Adrenal gland (tissue), 9 donors: ENCODE measurements at regions not wholly inside any gene's neighbourhood (a gene's known extent, or its start where the extent isn't known, plus 50 kb on each side); places are given as distances from the start of the nearest gene placed in this dataset.

Source experiments
- DNase-seq, 7 donors: peaks; one replicate each; pipeline ENCODE4 v3.0.0-alpha.2; 2019 to 2020
- H3K27ac ChIP-seq, 5 donors: fragments of 200-600 bp; sonication (generic) in 4 of 5; 1 replicate in 3 of 5; 2 replicates in 2 of 5; pipeline versions ENCODE4 v1.5.1 to v1.8.0; 2016 to 2020; ENCODE audit warnings: mild to moderate bottlenecking in 1 of 5
- H3K27me3 ChIP-seq: fragments of 200-600 bp; 2 replicates; pipeline ENCODE4 v1.8.0; 2021
- H3K36me3 ChIP-seq, 2 donors: fragments of 200-600 bp; replicated peaks in 1 of 2; 1 replicate in 1 of 2; 2 replicates in 1 of 2; pipeline versions ENCODE4 v1.5.1 to v1.8.0; 2018 to 2022
- H3K4me1 ChIP-seq, 2 donors: fragments of 200-600 bp; replicated peaks in 1 of 2; 1 replicate in 1 of 2; 2 replicates in 1 of 2; pipeline versions ENCODE4 v1.5.1 to v1.8.0; 2018 to 2021
- H3K4me3 ChIP-seq, 4 donors: fragments of 200-600 bp; sonication (generic) in 3 of 4; one replicate each; pipeline ENCODE4 v1.5.1; 2016 to 2018
- H3K9me3 ChIP-seq, 3 donors: fragments of 200-600 bp; sonication (generic) in 1 of 3; replicated peaks in 1 of 3; 1 replicate in 2 of 3; 2 replicates in 1 of 3; pipeline versions ENCODE4 v1.5.1 to v1.8.0; 2016 to 2021
- CTCF ChIP-seq, 6 experiments: fragments of 450-650 bp in 4 of 6; fragments of 200-600 bp in 2 of 6; sonication (generic) in 1 of 6; IDR thresholded peaks; 1 replicate in 5 of 6; 2 replicates in 1 of 6; pipeline versions ENCODE4 v1.5.1 to v1.8.0; 2016 to 2021; ENCODE audit warnings: antibody characterized with exemption in 6 of 6, mild to moderate bottlenecking in 2 of 6, moderate library complexity in 1 of 6
- POLR2A ChIP-seq, 2 donors: fragments of 450-650 bp; IDR thresholded peaks; one replicate each; pipeline ENCODE4 v1.6.1; 2017; ENCODE audit warnings: antibody characterized with exemption in 2 of 2, mild to moderate bottlenecking in 2 of 2, moderate library complexity in 1 of 2
- WGBS, 4 donors: extraction: QIAGEN DNeasy Blood & Tissue Kit in 2 of 4; methylation state at CpG; one replicate each; pipeline versions ENCODE4 v1.1.5 to v1.1.7; 2013 to 2017; 5-methylcytosine and 5-hydroxymethylcytosine counted together
- intact Hi-C, 2 donors: fragments of 100-400 bp; cut with DNase I; formaldehyde crosslinking; loops; one replicate each; pipeline versions ENCODE4 v1.14.1 to v1.15.0; 2022 to 2023
- donor health status: healthy with polysubstance abuse.
- donor health status: Bipolar disorder and iron deficiency.
- donor health status: DM: yes; HTN: yes; CAD: no.
- donor health status: DM: no; HTN: no; CAD: no.
- donor health status: DM: no; HTN: no; CAD: no.

GRCh38 chr20:61045091-61045490 lies 207.0 kb upstream of the CDH4 start:
- H3K27me3 ChIP-seq = no peaks in the 10 kb centered on the region
- TF ChIP-seq CTCF (IDR thresholded peaks at IDR 0.05) (no peak), POLR2A (IDR thresholded peaks at IDR 0.05) (no peak)
- DNase-seq = no peak
- H3K27ac ChIP-seq = no peak overlapping the region
- H3K4me3 ChIP-seq = no peak overlapping the region
- 88 to 97% (median 93%) methylated on average over 1 of the region's 1 CpG for WGBS, 4 donors
- H3K9me3 ChIP-seq = no peaks in the 10 kb centered on the region
- intact Hi-C loops = no loop called here
- H3K36me3 ChIP-seq = no peaks in the 10 kb centered on the region
- H3K4me1 ChIP-seq = no peaks in the 10 kb centered on the region

- H3K4me1 ChIP-seq = no peaks in the 10 kb centered on the region
- H3K9me3 ChIP-seq = no peaks in the 10 kb centered on the region
- no peaks in the 10 kb centered on the region for H3K27me3 ChIP-seq
- no peak for DNase-seq
- H3K27ac ChIP-seq = no peak overlapping the region
- no peak overlapping the region for H3K4me3 ChIP-seq
- intact Hi-C loops = no loop called here
- TF ChIP-seq POLR2A (IDR thresholded peaks at IDR 0.05) (no peak), CTCF (IDR thresholded peaks at IDR 0.05) (no peak)
- H3K36me3 ChIP-seq = no peaks in the 10 kb centered on the region
- 52 to 73% (median 64%) methylated on average over 3 of the region's 3 CpGs for WGBS, 4 donors
These were observed 206.0 kb upstream of the CDH4 start for GRCh38 chr20:61045876-61046585.

- WGBS, 4 donors = 82 to 85% (median 84%) methylated on average over 7 to 9 of the region's 9 CpGs
- Histone ChIP-seq H3K27ac (no peak overlapping the region), H3K27me3 (no peaks in the 10 kb centered on the region), H3K9me3 (no peaks in the 10 kb centered on the region), H3K4me3 (no peak overlapping the region), H3K4me1 (no peaks in the 10 kb centered on the region), H3K36me3 (no peaks in the 10 kb centered on the region)
- TF ChIP-seq CTCF (IDR thresholded peaks at IDR 0.05) (no peak), POLR2A (IDR thresholded peaks at IDR 0.05) (no peak)
- no peak for DNase-seq
- intact Hi-C loops = no loop called here
These were observed 205.2 kb upstream of the CDH4 start for GRCh38 chr20:61046721-61047351.

GRCh38 chr20:61047515-61047914 lies 204.5 kb upstream of the CDH4 start:
- H3K27ac ChIP-seq = no peak overlapping the region
- H3K9me3 ChIP-seq = no peaks in the 10 kb centered on the region
- no peak overlapping the region for H3K4me3 ChIP-seq
- DNase-seq = no peak
- H3K36me3 ChIP-seq = no peaks in the 10 kb centered on the region
- TF ChIP-seq CTCF (IDR thresholded peaks at IDR 0.05) (no peak), POLR2A (IDR thresholded peaks at IDR 0.05) (no peak)
- H3K4me1 ChIP-seq = no peaks in the 10 kb centered on the region
- H3K27me3 ChIP-seq = no peaks in the 10 kb centered on the region
- 78 to 85% (median 84%) methylated on average over 4 of the region's 4 CpGs for whole genome bisulfite sequencing, 4 donors
- intact Hi-C loops = no loop called here
